OCI-LY1 (cell line): ENCODE measurements at regions not wholly inside any gene's neighbourhood (a gene's known extent, or its start where the extent isn't known, plus 50 kb on each side); places are given as distances from the start of the nearest gene placed in this dataset.
A peak's percentile ranks its signal among the peaks of the same experiment; 100 is the strongest.

Source experiments
- H2AFZ ChIP-seq: fragments of 200-600 bp; sonication (generic), shearing (Covaris generic); 2 replicates; pipeline ENCODE4 v1.6.0; 2014; ENCODE audit warnings: antibody characterized with exemption, mild to moderate bottlenecking, low read length
- H3F3A ChIP-seq: fragments of 200-600 bp; sonication (generic), shearing (Covaris generic); 2 replicates; pipeline ENCODE4 v1.6.0; 2014; ENCODE audit warnings: mild to moderate bottlenecking, antibody characterized with exemption, low read length, moderate library complexity; ENCODE audit not compliant: insufficient read depth
- H3K27ac ChIP-seq: fragments of 200-600 bp; sonication (generic); 2 replicates; pipeline ENCODE4 v1.5.1; 2014; ENCODE audit warnings: low read length, mixed run types, mild to moderate bottlenecking, low read depth; ENCODE audit not compliant: poor library complexity, severe bottlenecking
- H3K27me3 ChIP-seq: fragments of 200-600 bp; sonication (generic); 2 replicates; pipeline ENCODE4 v1.6.0; 2014; ENCODE audit warnings: antibody characterized with exemption, mild to moderate bottlenecking, low read length, moderate library complexity; ENCODE audit not compliant: insufficient read depth
- H3K36me3 ChIP-seq: fragments of 200-600 bp; sonication (generic); 2 replicates; pipeline ENCODE4 v1.6.1; 2014; ENCODE audit warnings: mild to moderate bottlenecking, antibody characterized with exemption, low read length, moderate library complexity, mixed read lengths; ENCODE audit not compliant: insufficient read depth
- H3K4me1 ChIP-seq: fragments of 200-600 bp; sonication (generic); 2 replicates; pipeline ENCODE4 v1.5.1; 2014; ENCODE audit warnings: mild to moderate bottlenecking, low read length, moderate library complexity; ENCODE audit not compliant: insufficient read depth, severe bottlenecking
- H3K4me2 ChIP-seq: fragments of 200-600 bp; sonication (generic), shearing (Covaris generic); 2 replicates; pipeline ENCODE4 v1.6.1; 2014; ENCODE audit warnings: low read length
- H3K4me3 ChIP-seq: fragments of 200-600 bp; sonication (generic); 2 replicates; pipeline ENCODE4 v1.5.1; 2014; ENCODE audit warnings: low read length, low read depth, mild to moderate bottlenecking, mixed read lengths; ENCODE audit not compliant: poor library complexity, severe bottlenecking
- H3K79me2 ChIP-seq: fragments of 200-600 bp; shearing (Covaris generic); 2 replicates; pipeline ENCODE4 v1.6.1; 2016; ENCODE audit warnings: mixed run types, low read length, mixed read lengths; ENCODE audit not compliant: insufficient read depth
- H3K9ac ChIP-seq: fragments of 200-600 bp; sonication (generic), shearing (Covaris generic); 2 replicates; pipeline ENCODE4 v1.6.1; 2014; ENCODE audit warnings: mild to moderate bottlenecking, low read length, mixed read lengths
- H3K9me2 ChIP-seq: fragments of 200-600 bp; sonication (generic), shearing (Covaris generic); 2 replicates; pipeline ENCODE4 v1.6.1; 2014; ENCODE audit warnings: low read depth, mild to moderate bottlenecking, low read length, mixed read lengths
- H3K9me3 ChIP-seq: fragments of 200-600 bp; shearing (Covaris generic); 2 replicates; pipeline ENCODE4 v1.6.1; 2014; ENCODE audit warnings: low read length, mixed read lengths
- H4K20me1 ChIP-seq: fragments of 200-600 bp; sonication (generic), shearing (Covaris generic); 2 replicates; pipeline ENCODE4 v1.6.0; 2016; ENCODE audit warnings: mild to moderate bottlenecking, low read length; ENCODE audit not compliant: insufficient read depth
- CTCF ChIP-seq: fragments of 200-600 bp; sonication (generic), shearing (Covaris generic); IDR thresholded peaks from 2 replicates; pipeline ENCODE4 v1.5.1; 2017; ENCODE audit warnings: mild to moderate bottlenecking, antibody characterized with exemption, low read length, moderate library complexity, mixed read lengths
- EZH2 ChIP-seq: fragments of 200-600 bp; sonication (generic), shearing (Covaris generic); IDR thresholded peaks from 2 replicates; pipeline ENCODE4 v1.8.0; 2017; ENCODE audit warnings: borderline replicate concordance, mixed run types, mild to moderate bottlenecking, antibody characterized with exemption, low read length, moderate library complexity, mixed read lengths

GRCh38 chr3:159250961-159251360 lies 449.1 kb downstream of the MFSD1 start:
- Histone ChIP-seq H3K4me1 (no peaks in the 10 kb centered on the region), H3F3A (no peaks in the 10 kb centered on the region), H3K36me3 (no peaks in the 10 kb centered on the region), H2AFZ (no peak overlapping the region), H3K27me3 (no peaks in the 10 kb centered on the region), H4K20me1 (no peaks in the 10 kb centered on the region), H3K79me2 (no peaks in the 10 kb centered on the region), H3K27ac (no peak overlapping the region), H3K9me3 (peaks cover 10% of the 10 kb centered on the region), H3K4me3 (no peak overlapping the region), H3K9me2 (no peaks in the 10 kb centered on the region), H3K4me2 (no peak overlapping the region), H3K9ac (no peak overlapping the region)
- TF ChIP-seq CTCF (no peak), EZH2 (no peak)

DNA sequence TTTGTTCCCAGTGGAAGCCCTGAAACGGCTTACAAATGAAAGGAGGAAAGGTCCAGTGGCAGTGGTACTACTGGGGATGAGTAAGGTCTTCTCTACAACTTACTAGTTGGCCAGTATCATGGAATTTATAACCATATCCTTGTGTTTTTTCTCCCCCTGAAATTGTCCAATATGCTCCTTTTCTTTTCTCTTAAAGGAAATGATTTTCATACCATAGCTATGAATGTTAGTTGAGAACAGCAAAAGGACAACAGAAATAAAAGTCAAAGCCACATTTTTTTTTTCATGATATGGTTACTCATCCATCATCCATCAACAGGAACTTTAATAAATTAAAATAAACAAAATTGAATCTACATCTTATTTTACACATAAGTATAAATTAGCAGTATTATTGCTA lies 450.4 kb downstream of the MFSD1 start:
- Histone ChIP-seq H2AFZ (no peak overlapping the region), H3K4me3 (no peak overlapping the region), H3K36me3 (no peaks in the 10 kb centered on the region), H3F3A (no peaks in the 10 kb centered on the region), H3K27me3 (no peaks in the 10 kb centered on the region), H4K20me1 (no peaks in the 10 kb centered on the region), H3K9me2 (no peaks in the 10 kb centered on the region), H3K4me2 (no peak overlapping the region), H3K9ac (no peak overlapping the region), H3K27ac (no peak overlapping the region), H3K9me3 (peaks cover 10% of the 10 kb centered on the region), H3K4me1 (no peaks in the 10 kb centered on the region), H3K79me2 (no peaks in the 10 kb centered on the region)
- TF ChIP-seq CTCF = no peak
- TF ChIP-seq EZH2 = no peak

GRCh38 chr3:159252772-159253384 lies 451.0 kb downstream of the MFSD1 start:
- Histone ChIP-seq H3K36me3 (no peaks in the 10 kb centered on the region), H3F3A (no peaks in the 10 kb centered on the region), H3K27ac (no peak overlapping the region), H3K4me3 (no peak overlapping the region), H2AFZ (no peak overlapping the region), H3K4me1 (no peaks in the 10 kb centered on the region), H3K9me2 (no peaks in the 10 kb centered on the region), H3K27me3 (no peaks in the 10 kb centered on the region), H3K4me2 (no peak overlapping the region), H3K79me2 (no peaks in the 10 kb centered on the region), H4K20me1 (no peaks in the 10 kb centered on the region), H3K9me3 (peaks cover 10% of the 10 kb centered on the region), H3K9ac (no peak overlapping the region)
- TF ChIP-seq EZH2 (no peak), CTCF (peak; percentile 73)
